ENCODE measurements at regions not wholly inside any gene's neighbourhood (a gene's known extent, or its start where the extent isn't known, plus 50 kb on each side); places are given as distances from the start of the nearest gene placed in this dataset.

GRCh38 chr11:70715166-70715951 is 317.0 kb downstream of the CTTN start:
- Histone ChIP-seq H3K36me3 (replicated peaks) (no peaks in the 10 kb centered on the region), H3K4me3 (ENCODE audit: low read depth, low read length) (no peak overlapping the region), H3K27me3 (replicated peaks) (no peaks in the 10 kb centered on the region), H3K27ac (no peak overlapping the region)
- no peak for DNase-seq
- in situ Hi-C loops (cut with HindIII; ENCODE audit: low pct_ligation_motif_present, low sequenced_read_pairs), result no loop called here
- TF ChIP-seq CTCF (IDR thresholded peaks at IDR 0.05; ENCODE audit: low read depth, low read length, missing control alignments), result no peak

- in situ Hi-C loops (cut with HindIII; ENCODE audit: low pct_ligation_motif_present, low sequenced_read_pairs), result no loop called here
These were observed 317.9 kb downstream of the CTTN start for GRCh38 chr11:70716216-70716615.

DNA sequence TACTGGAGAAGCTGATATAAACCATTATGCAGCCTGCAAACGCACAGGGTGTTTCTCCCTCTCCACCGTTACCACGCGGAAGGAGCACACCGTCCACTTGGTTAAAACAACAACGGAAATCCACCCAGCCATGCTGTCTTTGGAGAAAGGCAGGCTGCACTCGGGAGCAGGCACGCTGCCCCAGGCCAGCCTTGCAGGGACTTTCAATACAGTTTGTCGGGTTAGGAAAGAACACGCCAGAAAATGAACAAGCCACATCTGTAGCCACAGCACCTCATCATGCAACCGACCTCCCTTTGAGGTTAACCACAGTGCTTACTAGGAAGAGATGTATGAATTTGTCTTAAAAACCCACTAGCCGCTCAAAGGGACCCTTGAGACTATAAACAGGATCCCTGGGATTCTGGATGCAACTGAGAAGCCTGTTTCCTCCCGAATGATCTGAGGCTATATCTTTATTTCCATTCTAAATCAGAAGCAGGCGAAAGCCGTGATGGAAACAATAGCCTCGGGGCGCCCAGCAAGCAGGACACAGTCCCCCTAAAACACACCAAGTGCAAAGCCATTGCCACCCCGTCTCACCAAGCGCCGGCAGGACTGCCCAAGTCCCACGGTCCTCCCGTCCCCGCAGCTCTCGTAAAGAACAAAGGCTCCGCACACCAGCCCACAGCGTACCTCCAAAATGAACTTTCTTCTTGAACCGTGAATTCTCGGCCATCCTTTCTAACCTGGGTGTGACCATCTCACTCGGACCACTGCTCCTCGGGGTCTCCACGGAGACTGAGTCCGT is 318.9 kb downstream of the CTTN start:
- TF ChIP-seq CTCF (IDR thresholded peaks at IDR 0.05; ENCODE audit: low read depth, low read length, missing control alignments), result no peak
- no peak for DNase-seq
- in situ Hi-C loops (cut with HindIII; ENCODE audit: low pct_ligation_motif_present, low sequenced_read_pairs), result no loop called here

More at GRCh38 chr11:70716216-70716615, 317.9 kb downstream of the CTTN start:
- H3K4me3 ChIP-seq (ENCODE audit: low read depth, low read length), result no peak overlapping the region
- TF ChIP-seq CTCF (IDR thresholded peaks at IDR 0.05; ENCODE audit: low read depth, low read length, missing control alignments), result no peak
- no peak overlapping the region for H3K27ac ChIP-seq
- H3K36me3 ChIP-seq (replicated peaks), result no peaks in the 10 kb centered on the region
- DNase-seq, result no peak
- no peaks in the 10 kb centered on the region for H3K27me3 ChIP-seq (replicated peaks)

DNA sequence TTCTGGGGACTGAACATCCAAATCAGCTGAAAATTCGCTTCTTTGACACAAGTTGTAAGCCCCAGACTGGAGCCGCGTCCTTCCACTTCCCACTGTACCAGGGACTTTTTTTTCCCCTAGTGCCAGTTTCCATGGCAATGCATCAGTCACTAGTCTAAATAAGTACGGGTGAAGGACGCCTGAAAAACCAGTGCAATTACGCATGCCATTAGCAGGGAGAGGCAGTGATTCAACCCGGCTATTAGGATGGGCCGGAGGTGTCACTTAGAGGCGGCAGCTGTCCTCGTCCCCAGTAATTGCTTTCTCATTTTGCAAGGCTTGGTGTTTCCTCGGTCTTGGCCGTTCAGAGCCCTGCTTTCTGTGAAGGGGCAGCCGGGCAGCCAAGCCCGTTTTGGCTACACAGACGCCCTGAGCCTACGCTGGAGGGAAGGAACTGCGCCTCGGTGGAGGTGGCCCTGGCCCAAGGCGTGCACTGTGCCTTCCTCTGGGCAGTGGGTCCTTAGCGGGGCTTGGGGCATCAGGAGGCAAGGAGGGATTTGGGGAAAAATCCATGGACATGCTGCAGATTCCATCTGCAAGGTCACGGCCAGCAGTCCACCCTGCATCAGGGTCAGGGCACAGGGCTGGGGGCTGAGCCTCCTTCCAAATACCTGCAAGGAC is 319.7 kb downstream of the CTTN start:
- Histone ChIP-seq H3K27me3 (replicated peaks) (no peaks in the 10 kb centered on the region), H3K4me3 (ENCODE audit: low read depth, low read length) (no peak overlapping the region), H3K36me3 (replicated peaks) (no peaks in the 10 kb centered on the region), H3K27ac (no peak overlapping the region)
- no peak for TF ChIP-seq CTCF (IDR thresholded peaks at IDR 0.05; ENCODE audit: low read depth, low read length, missing control alignments)
- in situ Hi-C loops (cut with HindIII; ENCODE audit: low pct_ligation_motif_present, low sequenced_read_pairs), result no loop called here
- DNase-seq, result no peak

More for the DNA sequence above, 318.9 kb downstream of the CTTN start:
- no peak overlapping the region for H3K27ac ChIP-seq
- no peaks in the 10 kb centered on the region for H3K36me3 ChIP-seq (replicated peaks)
- H3K27me3 ChIP-seq (replicated peaks), result no peaks in the 10 kb centered on the region
- no peak overlapping the region for H3K4me3 ChIP-seq (ENCODE audit: low read depth, low read length)

DNA sequence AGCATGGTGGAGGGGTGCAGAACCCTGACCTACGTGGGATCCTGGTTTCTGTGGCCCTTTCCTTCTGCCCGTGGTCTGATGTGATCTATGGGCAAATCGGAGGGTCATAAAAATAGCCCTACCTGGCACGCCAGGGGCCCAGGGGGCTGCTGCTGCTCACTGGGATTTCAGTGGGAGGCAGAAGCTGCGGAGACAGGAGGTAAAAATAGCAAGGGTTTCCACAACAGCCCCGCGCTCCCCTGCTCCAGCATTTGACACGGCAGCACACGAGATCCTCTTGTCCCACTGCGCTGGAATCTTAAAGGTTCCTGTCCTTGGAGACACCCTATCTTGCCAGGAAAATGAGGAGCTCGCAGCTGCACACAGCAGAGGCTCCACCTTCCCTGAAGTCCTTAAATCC is 321.2 kb downstream of the CTTN start:
- no peak for DNase-seq
- Histone ChIP-seq H3K36me3 (replicated peaks) (no peaks in the 10 kb centered on the region), H3K27me3 (replicated peaks) (no peaks in the 10 kb centered on the region), H3K27ac (no peak overlapping the region), H3K4me3 (ENCODE audit: low read depth, low read length) (no peak overlapping the region)
- TF ChIP-seq CTCF (IDR thresholded peaks at IDR 0.05; ENCODE audit: low read depth, low read length, missing control alignments), result no peak
- in situ Hi-C loops (cut with HindIII; ENCODE audit: low pct_ligation_motif_present, low sequenced_read_pairs), result no loop called here
